ENCODE measurements at regions not wholly inside any gene's neighbourhood (a gene's known extent, or its start where the extent isn't known, plus 50 kb on each side); places are given as distances from the start of the nearest gene placed in this dataset.

DNA sequence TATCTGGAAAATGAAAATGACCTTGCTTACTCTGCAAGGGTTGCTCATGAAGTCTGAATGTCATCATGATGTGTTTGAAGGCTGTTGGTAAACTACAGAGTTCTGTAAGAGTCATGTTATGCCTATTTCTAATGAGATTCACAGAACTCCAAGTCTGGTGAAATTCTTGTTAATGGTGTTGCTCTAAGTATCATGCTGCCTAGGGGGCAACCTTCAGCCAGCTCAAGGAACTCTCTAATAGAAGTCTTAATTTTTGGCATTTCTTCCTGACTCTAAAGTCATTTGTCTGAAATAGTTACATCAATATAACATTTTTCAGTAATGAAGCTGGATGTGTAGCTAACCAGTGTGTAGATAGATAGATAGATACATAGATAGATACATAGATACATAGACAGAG lies 302.8 kb downstream of the FAT3 start:
- TF ChIP-seq SP1 (IDR thresholded peaks at IDR 0.05) (no peak), FOXA1 (IDR thresholded peaks at IDR 0.05) (no peak), SUZ12 (IDR thresholded peaks at IDR 0.05) (no peak), FOXK2 (IDR thresholded peaks at IDR 0.05) (no peak), TARDBP (IDR thresholded peaks at IDR 0.05) (no peak), L3MBTL2 (conservative IDR thresholded peaks at IDR 0.05) (no peak), CTBP1 (IDR thresholded peaks at IDR 0.05; ENCODE audit: borderline replicate concordance) (no peak), BHLHE40 (IDR thresholded peaks at IDR 0.05; ENCODE audit: borderline replicate concordance) (no peak)

Data from HEK293T (cell line).